Erythroblast (primary cell): ENCODE measurements at regions not wholly inside any gene's neighbourhood (a gene's known extent, or its start where the extent isn't known, plus 50 kb on each side); places are given as distances from the start of the nearest gene placed in this dataset.

Experiments
- GATA1 ChIP-seq: IDR thresholded peaks from 2 replicates; pipeline ENCODE4 v1.6.1; 2011; ENCODE audit warnings: low read depth, mild to moderate bottlenecking, control low read depth, low read length, moderate library complexity
- POLR2A ChIP-seq: IDR thresholded peaks from 2 replicates; pipeline ENCODE4 v1.6.1; 2011; ENCODE audit warnings: mild to moderate bottlenecking, low read length

GRCh38 chr18:37741032-37741623 lies 175.5 kb upstream of the CELF4 start:
- TF ChIP-seq POLR2A (no peak), GATA1 (no peak)
